H1 (cell line): ENCODE measurements at regions not wholly inside any gene's neighbourhood (a gene's known extent, or its start where the extent isn't known, plus 50 kb on each side); places are given as distances from the start of the nearest gene placed in this dataset.

Source experiments
- ATF3 ChIP-seq: IDR thresholded peaks from 2 replicates; pipeline ENCODE4 v1.6.1; 2011; ENCODE audit warnings: low read depth, mild to moderate bottlenecking, low read length; ENCODE audit not compliant: insufficient read depth
- CBX5 ChIP-seq: fragments of 300-800, 300-1000 bp; sonication (generic); IDR thresholded peaks from 2 replicates; pipeline ENCODE4 v1.7.1; 2016; ENCODE audit warnings: antibody characterized with exemption, low read length, low read depth
- CHD2 ChIP-seq: IDR thresholded peaks from 2 replicates; pipeline ENCODE4 v1.6.1; 2012; ENCODE audit warnings: low read length, improper control_type of control experiment
- CTCF ChIP-seq, 3 experiments: IDR thresholded peaks; 1 replicate in 2 of 3; 2 replicates in 1 of 3; pipeline versions ENCODE4 v1.5.1 to v1.6.1; 2011; ENCODE audit warnings: low read length in 3 of 3, mild to moderate bottlenecking in 3 of 3, inconsistent platforms in 2 of 3, low read depth in 1 of 3, moderate library complexity in 1 of 3; ENCODE audit not compliant: insufficient read depth in 1 of 3; ENCODE audit errors: control extremely low read depth in 1 of 3
- EP300 ChIP-seq, 2 experiments: IDR thresholded peaks; 1 replicate in 1 of 2; 2 replicates in 1 of 2; pipeline ENCODE4 v1.6.1; 2011 to 2012; ENCODE audit warnings: low read depth in 2 of 2, low read length in 2 of 2, mild to moderate bottlenecking in 2 of 2, borderline replicate concordance in 1 of 2, inconsistent platforms in 1 of 2, moderate library complexity in 1 of 2
- EZH2 ChIP-seq: fragments of 200-600 bp; sonication (generic); IDR thresholded peaks from 2 replicates; pipeline ENCODE4 v1.7.1; 2012; ENCODE audit warnings: low read depth, mild to moderate bottlenecking, moderate library complexity, low read length, inconsistent platforms; ENCODE audit not compliant: severe bottlenecking
- JUN ChIP-seq: IDR thresholded peaks from 2 replicates; pipeline ENCODE4 v1.6.1; 2011; ENCODE audit warnings: low read depth, mild to moderate bottlenecking, improper control_type of control experiment, low read length
- POLR2A ChIP-seq, 2 experiments: IDR thresholded peaks; 1 replicate in 1 of 2; 2 replicates in 1 of 2; pipeline ENCODE4 v1.6.1; 2011; ENCODE audit warnings: low read depth in 2 of 2, low read length in 2 of 2, mild to moderate bottlenecking in 2 of 2; ENCODE audit errors: control extremely low read depth in 1 of 2
- POLR2AphosphoS5 ChIP-seq: IDR thresholded peaks from 2 replicates; pipeline ENCODE4 v1.6.1; 2011; ENCODE audit warnings: low read depth, low read length
- RNF2 ChIP-seq: fragments of 200-900, 300-1000 bp; sonication (generic); IDR thresholded peaks from 2 replicates; pipeline ENCODE4 v1.7.1; 2016; ENCODE audit warnings: borderline replicate concordance, low read depth, mild to moderate bottlenecking, antibody characterized with exemption, low read length; ENCODE audit not compliant: poor library complexity, severe bottlenecking; ENCODE audit errors: missing control alignments
- TAF1 ChIP-seq: IDR thresholded peaks from 2 replicates; pipeline ENCODE4 v1.6.1; 2011; ENCODE audit warnings: mild to moderate bottlenecking, low read depth, low read length

GRCh38 chr17:79323566-79323965 is 248.9 kb downstream of the ENGASE start:
- TF ChIP-seq TAF1 = no peak
- no peak for TF ChIP-seq CBX5
- TF ChIP-seq CTCF (IDR thresholded peaks at IDR 0.05; ENCODE audit: control extremely low read depth in 1 of 3, insufficient read depth in 1 of 3, low read depth in 1 of 3, low read length in 3 of 3) = no peak
- TF ChIP-seq EZH2 = no peak
- TF ChIP-seq EP300 (IDR thresholded peaks at IDR 0.05; ENCODE audit: borderline replicate concordance in 1 of 2, low read depth in 2 of 2, low read length in 2 of 2) = no peak
- no peak for TF ChIP-seq RNF2
- TF ChIP-seq POLR2A (IDR thresholded peaks at IDR 0.05; ENCODE audit: control extremely low read depth in 1 of 2, low read depth in 2 of 2, low read length in 2 of 2) = no peak
- no peak for TF ChIP-seq JUN
- no peak for TF ChIP-seq CHD2
- no peak for TF ChIP-seq ATF3
- TF ChIP-seq POLR2AphosphoS5 = no peak
